ENCODE measurements at regions not wholly inside any gene's neighbourhood (a gene's known extent, or its start where the extent isn't known, plus 50 kb on each side); places are given as distances from the start of the nearest gene placed in this dataset.

DNA sequence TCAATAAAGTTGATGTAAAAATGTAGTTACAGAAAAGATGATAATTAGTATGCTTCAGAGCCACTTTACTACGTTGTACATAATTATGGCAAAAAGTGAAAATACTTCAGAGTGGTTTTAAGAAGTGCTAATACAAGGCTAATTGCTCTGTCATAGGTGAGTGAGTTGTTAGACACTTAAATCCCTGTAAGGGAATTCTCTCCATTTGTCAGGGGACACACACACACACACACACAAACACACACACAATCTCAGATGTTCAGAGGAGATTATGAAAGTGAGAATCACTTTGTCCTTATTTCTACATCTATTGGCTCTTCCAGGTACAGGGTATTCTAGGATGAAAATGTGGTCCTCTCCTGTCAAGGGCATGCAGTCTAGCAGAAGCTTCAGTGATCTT lies 208.3 kb upstream of the PELI2 start:
- Histone ChIP-seq H3K79me1 (ENCODE audit: low read depth in 1 of 2, low read length in 2 of 2) (no peaks in the 10 kb centered on the region), H3K18ac (ENCODE audit: low read depth, low read length) (no peak overlapping the region), H2BK5ac (ENCODE audit: low read depth, low read length, poor library complexity, severe bottlenecking) (no peak overlapping the region), H3K9me1 (ENCODE audit: insufficient read depth, low read length) (no peaks in the 10 kb centered on the region), H3K4me2 (ENCODE audit: low read depth, low read length) (no peak overlapping the region), H4K8ac (ENCODE audit: low read depth in 2 of 2, low read length in 2 of 2) (no peak overlapping the region), H2BK20ac (ENCODE audit: low read depth, low read length) (no peak overlapping the region), H3K4me3 (ENCODE audit: insufficient read depth, low read depth, low read length) (no peak overlapping the region), H4K5ac (ENCODE audit: low read depth, low read length) (no peak overlapping the region), H2AK5ac (ENCODE audit: low read depth, low read length) (no peak overlapping the region), H3K4me1 (ENCODE audit: control insufficient read depth, insufficient read depth, low read length) (no peaks in the 10 kb centered on the region), H4K20me1 (ENCODE audit: insufficient read depth, low read length) (no peaks in the 10 kb centered on the region), H3K14ac (replicated peaks; ENCODE audit: low read depth, low read length) (no peak overlapping the region), H3K9ac (ENCODE audit: low read depth, low read length) (no peak overlapping the region), H3K56ac (ENCODE audit: extremely low read depth, insufficient read depth, low read length) (no peak overlapping the region), H3K27me3 (ENCODE audit: control insufficient read depth, insufficient read depth, low read length) (peaks cover 24% of the 10 kb centered on the region), H3K23ac (ENCODE audit: low read depth, low read length) (no peak overlapping the region), H2AFZ (replicated peaks; ENCODE audit: low read length, poor library complexity) (no peak overlapping the region), H2AK9ac (replicated peaks; ENCODE audit: low read depth, low read length, poor library complexity) (no peak overlapping the region), H2BK120ac (ENCODE audit: low read depth, low read length) (no peak overlapping the region), H4K91ac (ENCODE audit: insufficient read depth, low read depth, low read length) (no peak overlapping the region), H3K27ac (ENCODE audit: insufficient read depth, low read length) (no peak overlapping the region), H3K9me3 (ENCODE audit: control insufficient read depth, insufficient read depth, low read length) (no peaks in the 10 kb centered on the region), H2BK15ac (ENCODE audit: low read depth, low read length) (no peak overlapping the region), H3K36me3 (ENCODE audit: control insufficient read depth, insufficient read depth, low read length) (no peaks in the 10 kb centered on the region), H3K4ac (ENCODE audit: low read depth, low read length) (no peak overlapping the region)
- no peak for TF ChIP-seq RAD21 (IDR thresholded peaks at IDR 0.05; ENCODE audit: low read length)
- no peak for TF ChIP-seq SMC3 (IDR thresholded peaks at IDR 0.05; ENCODE audit: low read depth, low read length)
- no peak for TF ChIP-seq RCOR1 (IDR thresholded peaks at IDR 0.05; ENCODE audit: insufficient replicate concordance, low read length)
- TF ChIP-seq MXI1 (IDR thresholded peaks at IDR 0.05; ENCODE audit: borderline replicate concordance, low read depth, low read length), result no peak
- TF ChIP-seq BHLHE40 (IDR thresholded peaks at IDR 0.05; ENCODE audit: low read depth, low read length), result no peak
- BruUV-seq (replicated peaks), result no TSS peak
- WGBS, 2 experiments (ENCODE audit: extremely low coverage in 2 of 2, insufficient read length in 1 of 2), result no CpG with 5 or more reads among the region's 1 CpG
- ChIA-PET CTCF (no interaction called here), POLR2A (ENCODE audit: unreplicated experiment) (no interaction called here)
- DNase-seq (no peak), ATAC-seq (ENCODE audit: low read depth) (no peak)
- dilution Hi-C loops (cut with HindIII; ENCODE audit: low sequenced_read_pairs, unreplicated experiment) (no loop called here), intact Hi-C loops (cut with micrococcal nuclease) (no loop called here), in situ Hi-C loops (cut with MboI; ENCODE audit: low sequenced_read_pairs) (no loop called here)
